NCI-H82 (cell line): ENCODE measurements at regions not wholly inside any gene's neighbourhood (a gene's known extent, or its start where the extent isn't known, plus 50 kb on each side); places are given as distances from the start of the nearest gene placed in this dataset.

Experiments used
- DNase-seq: peaks from one replicate; lab custom pipeline; 2025; lab: John Stamatoyannopoulos, UW

GRCh38 chr21:27645285-27645684 lies 678.4 kb upstream of the ADAMTS5 start:
- no peak for DNase-seq

GRCh38 chr21:27643326-27643725 lies 676.4 kb upstream of the ADAMTS5 start:
- no peak for DNase-seq

- no peak for DNase-seq
These were observed 672.4 kb upstream of the ADAMTS5 start for GRCh38 chr21:27639286-27639685.

GRCh38 chr21:27636656-27637055 lies 669.8 kb upstream of the ADAMTS5 start:
- DNase-seq: no peak

- DNase-seq: no peak
These were observed 666.7 kb upstream of the ADAMTS5 start for GRCh38 chr21:27633631-27634030.

GRCh38 chr21:27631471-27631870 lies 664.6 kb upstream of the ADAMTS5 start:
- DNase-seq: no peak

GRCh38 chr21:27622631-27623030 lies 655.7 kb upstream of the ADAMTS5 start:
- DNase-seq: no peak

GRCh38 chr21:27614231-27614630 lies 647.3 kb upstream of the ADAMTS5 start:
- no peak for DNase-seq

GRCh38 chr21:27606422-27606821 lies 639.5 kb upstream of the ADAMTS5 start:
- DNase-seq: no peak

GRCh38 chr21:27596196-27596595 lies 629.3 kb upstream of the ADAMTS5 start:
- no peak for DNase-seq

GRCh38 chr21:27595716-27596115 lies 628.8 kb upstream of the ADAMTS5 start:
- DNase-seq: no peak

- DNase-seq: no peak
These were observed 623.4 kb upstream of the ADAMTS5 start for GRCh38 chr21:27590271-27590670.

GRCh38 chr21:27589781-27590180 lies 622.9 kb upstream of the ADAMTS5 start:
- no peak for DNase-seq

- no peak for DNase-seq
These were observed 620.1 kb upstream of the ADAMTS5 start for GRCh38 chr21:27586986-27587385.

- DNase-seq: no peak
These were observed 619.4 kb upstream of the ADAMTS5 start for GRCh38 chr21:27586326-27586725.

GRCh38 chr21:27584256-27584655 lies 617.4 kb upstream of the ADAMTS5 start:
- no peak for DNase-seq

GRCh38 chr21:27582948-27583430 lies 616.1 kb upstream of the ADAMTS5 start:
- DNase-seq: no peak

GRCh38 chr21:27582246-27582947 lies 615.5 kb upstream of the ADAMTS5 start:
- no peak for DNase-seq

GRCh38 chr21:27581168-27581567 lies 614.3 kb upstream of the ADAMTS5 start:
- DNase-seq: no peak

- DNase-seq: no peak
These were observed 613.4 kb upstream of the ADAMTS5 start for GRCh38 chr21:27580276-27580675.

- DNase-seq: no peak
These were observed 611.9 kb upstream of the ADAMTS5 start for GRCh38 chr21:27578741-27579265.

GRCh38 chr21:27572696-27573095 lies 605.8 kb upstream of the ADAMTS5 start:
- no peak for DNase-seq

- no peak for DNase-seq
These were observed 604.8 kb upstream of the ADAMTS5 start for GRCh38 chr21:27571706-27572105.

- no peak for DNase-seq
These were observed 603.5 kb upstream of the ADAMTS5 start for GRCh38 chr21:27570306-27570868.
